Rectal smooth muscle tissue (tissue), 1 donor: ENCODE measurements at regions not wholly inside any gene's neighbourhood (a gene's known extent, or its start where the extent isn't known, plus 50 kb on each side); places are given as distances from the start of the nearest gene placed in this dataset.
"Not testable (repeated sequence)": the region's sequence is repeated elsewhere in the genome, so short reads cannot be mapped to it uniquely, and the experiment has no call there.

ENCODE experiments used
- H3K27ac ChIP-seq: one replicate; pipeline ENCODE4 v1.7.0; 2013; ENCODE audit warnings: low read depth, low read length, inconsistent platforms
- H3K27me3 ChIP-seq: one replicate; pipeline ENCODE4 v1.7.0; 2013; ENCODE audit warnings: low read length; ENCODE audit not compliant: control insufficient read depth, insufficient read depth
- H3K36me3 ChIP-seq: one replicate; pipeline ENCODE4 v1.7.0; 2013; ENCODE audit warnings: low read length; ENCODE audit not compliant: control insufficient read depth, insufficient read depth
- H3K4me1 ChIP-seq: one replicate; pipeline ENCODE4 v1.7.0; 2013; ENCODE audit warnings: low read length; ENCODE audit not compliant: control insufficient read depth, insufficient read depth
- H3K4me3 ChIP-seq: one replicate; pipeline ENCODE4 v1.7.0; 2013; ENCODE audit warnings: low read length
- H3K9ac ChIP-seq: one replicate; pipeline ENCODE4 v1.7.0; 2013; ENCODE audit warnings: low read length

- no peaks in the 10 kb centered on the region for H3K27me3 ChIP-seq
- no peak overlapping the region for H3K9ac ChIP-seq
- peak overlapping the region; percentile 63 for H3K27ac ChIP-seq
- no peak overlapping the region for H3K4me3 ChIP-seq
- H3K36me3 ChIP-seq: no peaks in the 10 kb centered on the region
- peaks cover 11% of the 10 kb centered on the region for H3K4me1 ChIP-seq
Measured at GRCh38 chr18:76619261-76619620, 124.2 kb upstream of the ZNF516 start.

DNA sequence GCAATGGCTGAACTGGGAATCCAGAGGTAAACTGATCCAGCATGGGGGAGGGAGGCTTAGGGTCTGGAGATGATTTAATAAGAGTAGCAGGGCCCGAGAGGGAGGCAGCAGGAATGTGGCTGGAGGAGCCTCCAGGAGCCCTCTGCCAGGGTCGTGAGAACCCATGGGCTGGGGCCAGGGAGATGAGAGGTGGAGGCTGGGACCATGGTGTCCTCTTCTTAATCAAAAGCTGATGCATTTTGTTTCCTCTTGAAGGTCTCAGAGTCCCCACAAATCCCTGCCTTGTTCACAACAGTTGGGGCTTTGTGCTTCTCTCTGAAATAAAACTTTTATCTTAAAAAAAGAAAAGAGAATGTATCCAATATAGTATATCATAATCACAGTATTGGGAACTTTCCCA lies 123.7 kb upstream of the ZNF516 start:
- Histone ChIP-seq H3K36me3 (no peaks in the 10 kb centered on the region), H3K4me3 (no peak overlapping the region), H3K27ac (no peak overlapping the region), H3K9ac (no peak overlapping the region), H3K4me1 (peaks cover 11% of the 10 kb centered on the region), H3K27me3 (no peaks in the 10 kb centered on the region)

- Histone ChIP-seq H3K27ac (no peak overlapping the region), H3K36me3 (no peaks in the 10 kb centered on the region), H3K4me3 (no peak overlapping the region), H3K9ac (no peak overlapping the region), H3K4me1 (peaks cover 11% of the 10 kb centered on the region), H3K27me3 (no peaks in the 10 kb centered on the region)
Measured at GRCh38 chr18:76616373-76616772, 121.3 kb upstream of the ZNF516 start.

DNA sequence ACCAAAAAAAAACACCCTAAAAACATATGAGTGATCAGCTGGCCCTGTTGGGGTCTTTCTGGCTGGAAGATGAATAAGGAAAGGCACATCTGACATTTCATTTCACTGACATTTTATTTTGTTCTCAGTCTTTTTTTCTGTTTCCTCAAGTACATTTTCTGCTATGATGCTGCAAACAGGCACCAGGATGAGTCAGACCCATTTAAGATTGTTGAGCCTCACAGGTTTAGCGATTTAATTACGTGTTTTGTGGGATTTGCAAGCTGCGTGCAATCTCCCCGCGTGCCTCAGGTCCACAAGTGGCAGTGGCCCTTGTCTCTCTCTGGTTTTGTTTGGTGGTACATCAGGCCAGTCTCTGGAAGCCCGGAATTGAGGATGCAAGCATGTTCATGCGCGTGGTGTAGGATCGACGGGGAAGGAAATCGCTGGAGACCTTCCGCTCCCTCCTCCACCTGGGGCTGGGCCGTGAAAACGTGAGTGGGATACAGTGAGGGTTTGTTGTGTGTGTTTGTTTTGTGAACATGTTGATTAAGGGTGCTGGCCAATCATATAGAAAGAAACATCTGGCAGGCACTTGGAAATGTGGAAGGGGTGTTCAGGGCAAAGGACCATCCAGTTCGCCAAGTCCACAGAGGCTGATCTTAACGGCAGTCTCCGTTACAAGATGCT lies 120.2 kb upstream of the ZNF516 start:
- H3K27ac ChIP-seq: no peak overlapping the region
- peaks cover 7% of the 10 kb centered on the region for H3K4me1 ChIP-seq
- no peak overlapping the region for H3K9ac ChIP-seq
- no peak overlapping the region for H3K4me3 ChIP-seq
- no peaks in the 10 kb centered on the region for H3K36me3 ChIP-seq
- H3K27me3 ChIP-seq: no peaks in the 10 kb centered on the region

DNA sequence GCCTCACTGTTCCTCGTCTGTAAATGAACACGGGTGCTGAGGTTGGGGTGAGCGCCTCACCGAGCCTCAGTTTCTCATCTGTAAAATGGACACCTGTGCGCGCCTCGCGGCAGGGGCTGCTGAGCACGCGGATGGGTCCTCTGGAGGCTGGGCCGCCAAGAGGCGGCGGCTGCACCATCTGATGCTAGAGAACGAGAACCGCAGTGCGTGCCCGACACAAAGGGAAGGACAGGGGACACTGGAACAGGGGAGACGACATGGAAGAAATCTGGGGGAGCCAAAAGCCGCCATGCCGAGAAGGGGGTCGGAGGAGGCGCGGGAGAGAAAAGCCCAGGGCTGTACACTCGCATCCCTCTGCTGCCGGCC lies 118.7 kb upstream of the ZNF516 start:
- Histone ChIP-seq H3K36me3 (no peaks in the 10 kb centered on the region), H3K27me3 (no peaks in the 10 kb centered on the region)

DNA sequence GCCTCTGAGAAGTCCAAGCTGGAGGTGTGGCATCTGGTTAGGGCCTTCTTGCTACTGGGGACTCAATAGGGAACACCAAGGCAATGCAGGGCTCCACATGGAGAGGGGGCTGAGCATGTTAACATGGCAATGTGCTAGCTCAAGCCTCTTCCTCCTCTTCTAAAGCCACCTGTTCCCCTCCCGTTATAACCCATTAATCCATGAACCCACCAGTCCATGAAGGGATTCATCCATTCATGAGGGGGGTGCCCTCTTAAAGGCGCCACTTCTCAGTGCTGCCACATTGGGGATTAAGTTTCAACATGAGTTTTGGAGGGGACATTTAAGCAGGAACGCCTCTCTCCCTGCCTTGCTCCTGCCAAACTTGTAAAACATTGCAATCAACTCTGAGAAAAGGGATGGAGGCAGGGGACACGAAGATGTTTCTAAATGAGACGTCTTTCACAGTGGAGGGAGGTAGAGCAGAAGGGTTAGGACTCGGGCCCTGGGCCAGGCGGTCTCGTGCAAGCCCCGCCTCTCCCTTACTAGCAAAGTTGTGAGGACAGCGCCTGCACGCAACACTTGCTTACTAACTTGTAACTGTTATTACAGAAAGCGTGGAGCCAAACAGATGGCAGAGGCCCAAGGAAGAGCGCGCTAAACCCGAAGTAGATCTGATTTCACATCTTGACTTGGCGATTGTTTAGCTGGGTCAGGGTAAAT lies 118.2 kb upstream of the ZNF516 start:
- H3K36me3 ChIP-seq: no peaks in the 10 kb centered on the region
- no peak overlapping the region for H3K9ac ChIP-seq
- no peaks in the 10 kb centered on the region for H3K4me1 ChIP-seq
- H3K27ac ChIP-seq: no peak overlapping the region
- H3K4me3 ChIP-seq: no peak overlapping the region
- no peaks in the 10 kb centered on the region for H3K27me3 ChIP-seq

More for the DNA sequence above, 118.7 kb upstream of the ZNF516 start:
- Histone ChIP-seq H3K4me3 (no peak overlapping the region), H3K27ac (no peak overlapping the region), H3K9ac (no peak overlapping the region), H3K4me1 (no peaks in the 10 kb centered on the region)

DNA sequence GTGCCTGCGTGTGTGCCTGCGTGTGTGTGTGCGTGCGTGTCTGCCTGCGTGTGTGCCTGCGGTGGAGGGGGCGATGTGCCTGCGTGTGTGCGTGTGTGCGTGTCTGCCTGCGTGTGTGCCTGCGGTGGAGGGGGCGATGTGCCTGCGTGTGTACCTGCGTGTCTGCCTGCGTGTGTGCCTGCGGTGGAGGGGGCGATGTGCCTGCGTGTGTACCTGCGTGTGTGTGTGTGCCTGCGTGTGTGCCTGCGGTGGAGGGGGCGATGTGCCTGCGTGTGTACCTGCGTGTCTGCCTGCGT lies 116.7 kb upstream of the ZNF516 start:
- H3K4me1 ChIP-seq, H3K27me3 ChIP-seq, H3K9ac ChIP-seq, H3K36me3 ChIP-seq, H3K27ac ChIP-seq, H3K4me3 ChIP-seq: not testable (repeated sequence)

DNA sequence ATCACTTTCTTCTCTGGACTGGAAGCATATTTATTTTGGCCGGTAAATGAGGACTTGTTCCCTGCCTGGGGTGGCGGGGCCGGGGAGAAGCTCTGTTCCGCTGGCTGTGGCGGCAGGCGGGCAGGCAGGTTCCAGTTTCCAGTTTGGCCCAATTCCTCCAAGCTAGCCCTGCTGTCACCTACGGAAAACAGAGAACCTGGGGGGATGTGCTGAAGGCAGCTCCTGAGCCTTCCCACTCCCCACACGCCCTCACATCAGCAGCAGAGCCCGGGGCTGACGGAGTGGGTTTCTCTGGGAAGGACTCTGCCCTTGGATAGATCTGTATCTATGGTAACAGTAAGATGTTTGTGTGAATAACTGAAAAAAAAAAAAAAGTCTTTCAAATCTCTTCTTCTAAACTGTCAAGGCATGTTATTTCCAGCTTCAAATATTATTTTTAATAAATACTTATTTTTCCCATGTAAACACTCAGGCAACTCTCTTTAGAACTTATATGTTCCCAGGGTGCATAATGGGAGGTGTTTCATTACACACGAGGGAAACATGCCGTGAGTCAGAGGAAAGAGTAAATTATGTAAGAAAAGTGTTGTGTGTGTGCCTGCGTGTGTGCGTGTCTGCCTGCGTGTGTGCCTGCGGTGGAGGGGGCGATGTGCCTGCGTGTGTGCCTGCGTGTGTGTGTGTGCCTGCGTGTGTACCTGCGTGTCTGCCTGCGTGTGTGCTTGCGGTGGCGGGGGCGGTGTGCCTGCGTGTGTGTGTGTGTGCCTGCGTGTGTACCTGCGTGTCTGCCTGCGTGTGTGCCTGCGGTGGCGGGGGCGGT lies 116.1 kb upstream of the ZNF516 start:
- Histone ChIP-seq H3K27ac (no peak overlapping the region), H3K9ac (no peak overlapping the region)

GRCh38 chr18:76610012-76610411 lies 115.0 kb upstream of the ZNF516 start:
- Histone ChIP-seq H3K27ac (no peak overlapping the region), H3K36me3 (no peaks in the 10 kb centered on the region), H3K9ac (no peak overlapping the region), H3K4me3 (no peak overlapping the region), H3K27me3 (no peaks in the 10 kb centered on the region), H3K4me1 (no peaks in the 10 kb centered on the region)

More for the DNA sequence above, 116.1 kb upstream of the ZNF516 start:
- H3K36me3 ChIP-seq: no peaks in the 10 kb centered on the region
- no peak overlapping the region for H3K4me3 ChIP-seq
- no peaks in the 10 kb centered on the region for H3K4me1 ChIP-seq
- H3K27me3 ChIP-seq: no peaks in the 10 kb centered on the region

- H3K27me3 ChIP-seq: no peaks in the 10 kb centered on the region
- H3K36me3 ChIP-seq: no peaks in the 10 kb centered on the region
- no peak overlapping the region for H3K27ac ChIP-seq
- H3K4me1 ChIP-seq: no peaks in the 10 kb centered on the region
- no peak overlapping the region for H3K4me3 ChIP-seq
- H3K9ac ChIP-seq: no peak overlapping the region
Measured at GRCh38 chr18:76605341-76605929, 110.4 kb upstream of the ZNF516 start.

DNA sequence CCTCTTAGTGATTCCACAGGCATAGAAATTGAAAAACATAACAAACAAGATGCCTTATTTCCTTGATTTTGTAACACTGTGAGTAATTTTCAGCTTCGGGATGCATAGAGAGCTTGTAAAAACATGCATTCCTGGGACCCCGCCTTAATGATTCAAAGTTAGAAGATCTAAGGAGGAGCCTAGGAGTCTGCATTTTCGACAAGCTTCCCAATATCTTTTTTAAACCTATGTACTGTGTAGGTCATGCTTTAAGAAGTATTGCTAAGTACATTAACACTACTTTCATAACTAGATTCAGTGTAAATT lies 109.8 kb upstream of the ZNF516 start:
- Histone ChIP-seq H3K27ac (no peak overlapping the region), H3K4me1 (no peaks in the 10 kb centered on the region), H3K27me3 (no peaks in the 10 kb centered on the region), H3K36me3 (no peaks in the 10 kb centered on the region), H3K4me3 (no peak overlapping the region), H3K9ac (no peak overlapping the region)

GRCh38 chr18:76604108-76604934 lies 109.3 kb upstream of the ZNF516 start:
- Histone ChIP-seq H3K9ac (no peak overlapping the region), H3K4me3 (no peak overlapping the region), H3K4me1 (no peaks in the 10 kb centered on the region), H3K27ac (no peak overlapping the region), H3K36me3 (no peaks in the 10 kb centered on the region), H3K27me3 (no peaks in the 10 kb centered on the region)
